HG02623 (cell line): ENCODE measurements at regions not wholly inside any gene's neighbourhood (a gene's known extent, or its start where the extent isn't known, plus 50 kb on each side); places are given as distances from the start of the nearest gene placed in this dataset.

Source experiments
- ATAC-seq: cut with Tn5 transposase; IDR thresholded peaks from one replicate; pipeline ENCODE4 v1.9.1; 2021; ENCODE audit warnings: moderate library complexity; ENCODE audit not compliant: unreplicated experiment

DNA sequence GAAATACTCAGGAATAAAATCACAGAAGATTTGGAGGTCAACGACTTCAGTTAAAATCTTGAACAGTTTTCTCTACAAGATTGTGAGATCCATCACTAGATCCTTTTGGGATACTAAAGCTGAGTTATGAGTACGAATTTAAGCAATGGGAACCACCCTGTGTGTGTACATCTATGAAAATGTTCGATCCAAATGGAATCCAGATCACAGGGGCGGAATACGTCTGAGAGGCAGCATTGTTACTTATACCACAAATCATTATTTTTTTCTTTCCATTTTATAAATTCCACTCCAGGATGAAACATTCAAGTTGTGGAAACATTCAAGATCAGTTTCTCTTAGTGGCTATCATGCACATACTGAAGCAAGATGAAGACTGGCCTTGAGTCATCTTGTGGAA is 239.3 kb upstream of the PAPPA start:
- no peak for ATAC-seq

GRCh38 chr9:115921301-115921700 is 232.3 kb upstream of the PAPPA start:
- no peak for ATAC-seq

- no peak for ATAC-seq
Observed at GRCh38 chr9:115922444-115922843, 231.1 kb upstream of the PAPPA start.

DNA sequence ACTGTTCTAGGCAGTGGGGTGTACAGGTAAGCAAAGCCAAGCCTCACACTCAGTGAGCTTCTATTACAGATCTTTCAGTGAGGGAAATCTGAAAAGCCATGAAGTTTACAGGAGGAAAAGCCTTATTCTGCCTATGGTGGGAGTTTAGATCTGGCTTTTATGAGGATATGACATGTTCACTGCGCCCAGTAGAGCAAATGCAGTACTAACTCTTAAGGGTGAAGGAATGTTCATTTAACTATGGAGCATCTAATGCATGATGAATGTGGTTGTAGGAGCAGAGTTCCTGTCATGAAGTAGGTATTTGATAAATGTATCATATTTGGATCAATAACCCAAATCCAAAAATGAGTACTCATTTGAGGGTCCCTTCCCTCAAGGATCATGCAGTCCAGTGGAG is 230.2 kb upstream of the PAPPA start:
- ATAC-seq = no peak

DNA sequence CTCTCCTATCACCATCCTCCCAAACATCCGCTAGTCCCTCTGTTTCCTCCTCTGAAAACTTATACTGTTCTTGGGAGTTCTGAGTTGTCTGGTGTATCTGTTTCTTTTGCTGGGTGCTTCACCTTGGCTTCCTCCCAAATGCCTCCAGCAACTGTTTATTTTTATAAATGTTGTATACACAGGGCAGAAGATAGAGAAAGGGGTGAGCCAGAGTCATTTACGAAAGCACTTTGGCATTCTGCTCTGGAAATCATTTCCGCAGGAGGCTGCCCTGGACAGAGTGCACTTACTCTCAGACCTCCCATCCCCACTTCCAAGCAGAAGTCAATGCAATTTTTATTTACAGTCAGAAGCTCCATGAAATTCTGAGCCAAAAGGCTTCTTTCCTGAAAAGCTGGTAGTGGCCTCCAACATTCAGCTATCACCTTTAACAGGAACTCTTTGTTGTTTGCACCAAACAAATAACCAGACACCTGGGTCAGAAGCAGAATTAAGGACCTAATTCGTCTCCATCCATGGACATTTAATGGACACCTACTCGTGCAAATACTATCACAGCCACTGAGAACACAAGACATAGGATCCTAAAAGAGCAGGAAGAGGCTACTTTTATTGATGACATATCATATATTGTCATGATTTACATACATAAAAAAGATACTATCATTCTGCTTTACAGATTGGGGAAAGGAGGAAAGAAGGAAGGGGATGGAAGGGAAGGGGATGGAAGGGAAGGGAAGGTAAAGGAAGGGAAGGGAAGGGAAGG is 229.5 kb upstream of the PAPPA start:
- ATAC-seq = no peak

DNA sequence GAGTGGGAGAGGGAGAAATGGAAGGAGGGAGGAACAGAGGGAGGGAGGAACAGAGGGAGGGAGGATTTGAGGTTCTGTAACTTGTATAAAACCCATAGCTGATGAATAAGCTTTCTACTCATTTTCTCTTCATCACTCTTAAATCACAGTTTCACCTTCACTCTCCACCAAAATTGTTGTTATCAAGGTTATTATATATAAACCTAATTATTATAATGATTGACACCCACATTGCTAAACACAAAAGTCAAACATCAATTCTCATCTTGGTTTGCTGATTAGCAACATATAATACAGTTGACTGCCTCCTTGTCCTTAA is 229.0 kb upstream of the PAPPA start:
- no peak for ATAC-seq

GRCh38 chr9:115925424-115925823 is 228.2 kb upstream of the PAPPA start:
- no peak for ATAC-seq

DNA sequence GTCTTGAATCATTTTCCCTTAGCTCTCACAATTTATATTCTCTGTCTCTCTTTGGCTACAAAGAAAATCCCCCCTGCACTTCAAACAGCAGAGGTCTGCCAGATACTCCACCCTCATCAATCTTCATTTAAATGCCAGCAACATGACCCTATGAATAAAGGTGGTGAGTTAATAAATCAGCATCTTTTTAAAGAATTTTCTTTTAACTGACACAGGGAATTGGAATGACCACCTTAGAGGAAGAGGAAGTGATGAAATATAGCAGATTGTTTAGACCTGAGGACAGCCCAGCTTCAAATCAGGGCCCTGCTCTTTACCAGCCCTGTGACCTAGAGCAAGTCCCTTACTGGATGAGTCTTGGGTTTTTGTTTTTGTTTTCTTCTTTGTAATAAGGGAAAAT is 223.1 kb upstream of the PAPPA start:
- no peak for ATAC-seq

DNA sequence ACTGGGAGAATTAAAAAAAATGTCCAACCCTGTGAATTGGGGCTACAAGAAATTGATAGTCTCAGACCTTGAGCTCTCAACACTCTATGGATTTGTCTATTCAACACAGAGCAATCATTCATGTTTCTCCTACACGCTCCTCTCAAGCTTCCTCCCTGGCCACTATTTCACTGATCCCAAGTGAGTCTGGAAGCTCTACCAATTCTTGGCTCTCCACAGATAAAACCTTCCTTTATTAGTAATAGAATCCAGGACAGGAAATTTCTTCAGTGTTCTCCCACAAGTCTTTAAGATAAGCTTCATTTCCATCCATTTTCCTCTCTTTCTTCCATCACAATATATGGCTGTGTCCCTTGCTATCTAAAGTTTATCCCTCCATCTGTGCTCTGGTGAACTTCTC is 215.1 kb upstream of the PAPPA start:
- ATAC-seq = no peak

GRCh38 chr9:115939065-115939765 is 214.4 kb upstream of the PAPPA start:
- ATAC-seq = no peak

GRCh38 chr9:115941561-115942315 is 211.9 kb upstream of the PAPPA start:
- ATAC-seq = no peak

DNA sequence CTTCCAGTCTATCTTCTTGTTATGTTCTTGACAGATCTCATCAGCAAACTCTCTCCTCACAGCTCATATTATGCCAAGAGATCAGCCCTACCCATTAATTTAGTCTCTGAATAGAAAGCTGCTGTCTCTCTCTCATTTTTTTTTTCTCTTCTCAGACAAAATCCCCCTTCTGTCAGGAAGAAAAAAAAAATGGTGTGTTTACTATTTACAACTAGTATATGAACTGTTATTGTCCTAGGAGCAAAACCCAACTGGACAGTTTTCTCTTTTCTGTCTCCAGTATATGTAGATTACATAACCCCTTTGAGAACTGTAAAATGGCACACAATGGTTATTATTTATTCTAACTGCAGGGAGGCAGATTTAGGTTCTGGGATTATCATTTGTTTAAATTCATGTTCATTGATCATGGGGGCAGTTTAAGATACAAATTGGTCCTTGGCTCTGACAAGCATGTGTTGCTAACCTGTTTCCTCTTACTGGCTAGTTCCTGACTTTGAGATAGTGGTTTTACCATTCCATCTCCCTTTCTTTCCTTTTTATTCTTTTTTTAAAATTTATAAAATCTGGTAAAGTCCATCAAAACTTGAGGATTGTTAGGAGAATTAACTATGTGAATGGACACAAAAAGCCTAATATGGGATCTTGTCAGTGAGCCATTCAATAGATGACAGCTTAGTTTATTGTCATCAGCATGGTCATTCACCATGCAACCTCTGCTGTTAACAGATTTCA is 210.0 kb upstream of the PAPPA start:
- ATAC-seq = no peak

DNA sequence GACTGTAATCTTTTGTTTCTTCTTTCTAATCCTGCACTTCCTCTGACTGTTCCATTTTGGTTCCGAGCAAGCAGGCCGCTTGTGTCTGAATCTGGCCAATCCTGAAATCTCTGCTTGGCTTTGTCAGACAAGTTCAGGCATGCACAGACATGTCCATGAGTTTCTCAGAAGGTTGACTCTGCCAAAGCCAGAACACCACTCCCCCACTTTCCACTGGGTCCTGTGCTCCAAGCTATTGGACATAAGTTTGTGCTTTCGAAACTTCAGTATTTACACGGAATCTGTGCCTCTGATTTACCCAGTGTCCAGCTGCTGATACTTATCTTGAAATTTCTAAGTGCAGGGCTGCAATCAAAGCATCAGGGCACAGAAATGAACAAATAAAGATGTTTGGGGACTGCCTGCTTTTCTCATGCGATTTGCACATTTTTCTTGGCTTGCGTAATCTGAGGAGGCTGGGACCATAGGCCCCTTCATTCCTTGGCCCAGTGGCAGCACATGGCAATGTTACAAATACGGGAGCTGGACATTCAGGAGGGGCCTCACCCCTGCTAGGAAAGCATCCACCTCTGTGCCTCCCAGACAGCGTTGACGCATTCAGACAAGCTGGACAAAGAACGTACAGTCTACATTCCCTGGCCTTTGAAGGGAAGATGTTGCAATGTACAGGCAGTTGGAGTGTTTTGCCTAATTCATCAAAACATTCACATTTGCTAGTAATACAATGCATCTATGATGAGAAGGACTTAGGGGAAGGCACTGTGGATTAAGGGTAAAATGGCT is 209.2 kb upstream of the PAPPA start:
- no peak for ATAC-seq

DNA sequence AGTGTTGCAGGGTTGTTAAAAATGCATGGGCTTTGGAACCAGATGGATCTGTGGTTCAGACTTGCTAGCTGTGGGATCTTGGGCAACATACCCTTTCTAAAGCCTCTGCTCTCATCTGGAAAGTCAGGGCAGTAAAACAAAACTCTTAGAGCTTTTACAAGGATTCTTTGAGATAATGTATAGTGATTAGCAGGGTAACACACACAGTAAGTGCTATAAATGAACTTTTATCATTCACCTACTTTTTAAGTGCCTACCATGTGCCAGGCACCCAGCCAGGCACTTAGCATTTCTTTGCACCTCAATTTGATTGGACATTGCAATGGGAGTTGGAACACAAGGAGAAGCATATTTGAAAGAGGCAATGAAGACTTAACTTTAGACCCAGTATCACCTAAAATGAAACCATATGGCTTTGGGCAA is 208.6 kb upstream of the PAPPA start:
- no peak for ATAC-seq

GRCh38 chr9:115946530-115946929 is 207.1 kb upstream of the PAPPA start:
- no peak for ATAC-seq

GRCh38 chr9:115951977-115952376 is 201.6 kb upstream of the PAPPA start:
- no peak for ATAC-seq

DNA sequence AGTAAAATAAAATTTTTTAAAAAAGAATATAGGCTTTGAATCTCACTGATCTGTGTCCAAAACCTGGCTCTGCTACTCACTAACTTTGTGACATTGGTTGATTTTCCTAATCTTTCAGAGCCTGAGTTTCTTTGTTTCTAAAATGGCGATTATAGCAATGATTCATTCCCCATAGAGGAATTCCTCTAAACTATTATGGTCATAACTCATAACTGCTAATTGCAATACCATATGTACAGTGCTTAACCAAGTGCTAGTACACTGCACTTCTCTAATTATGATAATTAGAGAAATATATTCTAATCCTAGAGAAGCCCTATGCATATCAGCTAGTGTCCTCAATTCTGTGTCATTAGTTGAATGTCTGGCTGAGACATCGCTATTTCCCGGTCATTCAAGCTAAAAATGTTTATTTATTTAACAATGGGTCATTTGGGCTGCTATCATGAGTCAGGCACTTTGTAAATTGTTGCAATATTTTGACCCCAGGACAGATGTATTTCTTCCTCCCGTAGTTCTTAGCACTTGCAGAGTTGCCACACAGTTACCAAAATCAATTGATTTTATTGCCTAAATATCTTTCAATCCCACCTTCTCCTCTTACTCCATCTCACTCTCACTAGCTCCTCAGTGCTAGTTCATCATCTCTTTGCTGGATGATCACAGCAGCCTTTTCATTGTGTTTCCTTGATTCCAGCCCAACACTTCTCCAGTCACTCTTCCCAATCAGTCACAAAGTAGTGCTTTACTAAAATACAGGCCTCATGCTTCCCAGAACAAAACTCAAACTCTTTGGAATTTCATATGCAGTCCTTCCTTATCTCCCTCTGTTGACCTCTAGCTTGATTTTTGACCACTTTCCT is 200.9 kb upstream of the PAPPA start:
- ATAC-seq = no peak

DNA sequence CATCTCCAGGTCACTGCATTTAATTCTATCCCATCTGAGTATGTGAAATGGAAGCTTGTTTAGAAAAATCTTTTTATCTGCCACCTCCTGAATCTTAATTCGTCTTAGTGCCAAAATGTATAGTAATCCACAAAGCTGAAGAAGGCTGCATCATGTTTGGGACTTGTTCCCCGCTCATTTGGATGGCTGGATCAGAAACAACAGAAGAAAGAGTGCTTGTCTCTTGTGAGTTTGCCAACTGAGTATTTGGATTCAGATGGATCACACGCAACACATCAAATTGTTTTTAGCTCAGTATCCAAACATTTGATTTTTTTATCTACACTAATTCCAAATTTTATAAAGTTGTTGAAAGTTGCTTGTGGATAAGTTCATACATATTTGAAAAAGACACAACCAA is 197.2 kb upstream of the PAPPA start:
- no peak for ATAC-seq

DNA sequence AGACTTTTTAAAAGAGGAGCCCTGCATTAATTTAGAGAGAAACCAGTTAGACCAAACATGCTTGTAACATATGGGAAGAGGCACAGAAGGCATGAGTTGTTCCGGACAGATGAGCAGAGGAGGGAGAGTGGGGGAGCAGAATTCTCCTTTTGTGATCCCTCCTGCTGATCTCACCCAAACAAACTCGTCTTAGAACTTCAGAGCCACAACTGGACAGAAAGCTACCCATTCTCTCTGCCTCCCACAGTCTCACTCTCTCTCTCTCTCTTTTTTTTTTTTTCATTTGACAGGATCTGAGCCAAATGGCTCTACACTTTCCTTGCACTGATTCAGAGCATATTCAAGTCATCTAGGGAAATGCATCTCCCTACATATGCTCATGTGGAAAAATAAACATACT is 196.0 kb upstream of the PAPPA start:
- ATAC-seq = no peak
